H1 (cell line): ENCODE measurements at regions not wholly inside any gene's neighbourhood (a gene's known extent, or its start where the extent isn't known, plus 50 kb on each side); places are given as distances from the start of the nearest gene placed in this dataset.

ENCODE experiments used
- CTCF ChIA-PET: fragments of 300-600 bp; sonication (Branson Sonifier 250); formaldehyde crosslinking; loops from one replicate; lab custom pipeline; 2021; ENCODE audit not compliant: partially characterized antibody; lab: Charles Lee
- POLR2A ChIA-PET: fragments of 300-600 bp; sonication (Branson Sonifier 250); formaldehyde crosslinking; loops from one replicate; lab custom pipeline; 2021; ENCODE audit warnings: inconsistent platforms; ENCODE audit not compliant: partially characterized antibody; lab: Charles Lee
- DNase-seq, 2 experiments: peaks; one replicate each; pipeline versions ENCODE4 v3.0.0 to v3.0.0-alpha.2; 2010 to 2022; ENCODE audit warnings: low spot score in 2 of 2, low read depth in 1 of 2, mixed read lengths in 1 of 2
- FAIRE-seq: peaks from 2 replicates; lab custom pipeline; 2011; peaks lifted over from hg19 to GRCh38; lab: Jason Lieb, UNC
- H2AFZ ChIP-seq: 2 replicates; pipeline ENCODE4 v1.8.1; 2012; ENCODE audit warnings: low read length, inconsistent platforms
- H2AK5ac ChIP-seq: 2 replicates; pipeline ENCODE4 v1.6.1; 2013; ENCODE audit warnings: low read depth, low read length
- H2BK120ac ChIP-seq: replicated peaks from 2 replicates; pipeline ENCODE3; 2013; ENCODE audit warnings: low read depth, low read length, inconsistent platforms
- H2BK12ac ChIP-seq: 2 replicates; pipeline ENCODE4 v1.6.1; 2013; ENCODE audit warnings: low read depth, low read length
- H2BK15ac ChIP-seq: 2 replicates; pipeline ENCODE4 v1.6.1; 2013; ENCODE audit warnings: low read length
- H2BK20ac ChIP-seq: 2 replicates; pipeline ENCODE4 v1.6.1; 2013; ENCODE audit warnings: low read length
- H2BK5ac ChIP-seq: 2 replicates; pipeline ENCODE4 v1.6.1; 2013; ENCODE audit warnings: low read depth, low read length
- H3K14ac ChIP-seq: 2 replicates; pipeline ENCODE4 v1.6.1; 2013; ENCODE audit warnings: inconsistent platforms; ENCODE audit not compliant: insufficient read length
- H3K18ac ChIP-seq: 2 replicates; pipeline ENCODE4 v1.6.1; 2013; ENCODE audit warnings: low read length; ENCODE audit errors: extremely low read depth
- H3K23ac ChIP-seq: 2 replicates; pipeline ENCODE4 v1.6.1; 2013; ENCODE audit warnings: inconsistent platforms; ENCODE audit not compliant: insufficient read length
- H3K23me2 ChIP-seq: 2 replicates; pipeline ENCODE4 v1.6.1; 2013; ENCODE audit warnings: low read depth, low read length
- H3K27ac ChIP-seq: 2 replicates; pipeline ENCODE4 v1.6.1; 2011; ENCODE audit warnings: low read depth, low read length, inconsistent platforms
- H3K27me3 ChIP-seq, 4 experiments: replicated peaks in 1 of 4; 1 replicate in 1 of 4; 2 replicates in 3 of 4; pipeline versions ENCODE4 v1.6.1 to v1.8.1; 2011 to 2013; ENCODE audit warnings: low read length in 3 of 4, mild to moderate bottlenecking in 3 of 4, inconsistent platforms in 2 of 4, mixed read lengths in 2 of 4, moderate library complexity in 1 of 4; ENCODE audit not compliant: control insufficient read depth in 3 of 4, insufficient read depth in 3 of 4; ENCODE audit errors: extremely low read depth in 1 of 4
- H3K36me3 ChIP-seq, 4 experiments: 2 replicates each; pipeline versions ENCODE4 v1.6.1 to v1.8.1; 2011 to 2013; ENCODE audit warnings: mild to moderate bottlenecking in 4 of 4, low read length in 3 of 4, moderate library complexity in 2 of 4, control low read depth in 1 of 4, inconsistent platforms in 1 of 4; ENCODE audit not compliant: insufficient read depth in 4 of 4, control insufficient read depth in 2 of 4
- H3K4ac ChIP-seq: replicated peaks from 2 replicates; pipeline ENCODE3; 2013; ENCODE audit warnings: low read length, low read depth, mixed read lengths, inconsistent platforms; ENCODE audit not compliant: insufficient read length
- H3K4me1 ChIP-seq, 4 experiments: replicated peaks in 1 of 4; 1 replicate in 1 of 4; 2 replicates in 3 of 4; pipeline versions ENCODE4 v1.6.1 to v1.8.1; 2011 to 2013; ENCODE audit warnings: low read length in 3 of 4, inconsistent platforms in 2 of 4, mixed read lengths in 1 of 4; ENCODE audit not compliant: insufficient read depth in 4 of 4, control insufficient read depth in 3 of 4
- H3K4me2 ChIP-seq, 2 experiments: 2 replicates each; pipeline versions ENCODE4 v1.6.1 to v1.8.1; 2011 to 2013; ENCODE audit warnings: low read depth in 2 of 2, low read length in 2 of 2, control low read depth in 1 of 2, inconsistent platforms in 1 of 2, mild to moderate bottlenecking in 1 of 2; ENCODE audit not compliant: insufficient read depth in 1 of 2
- H3K4me3 ChIP-seq, 4 experiments: fragments of 200-600, 300-600 bp in 1 of 4; sonication (generic), shearing (Covaris generic), sonication (Bioruptor Twin) in 1 of 4; 2 replicates each; pipeline versions ENCODE4 v1.5.1 to v1.8.1; 2011 to 2016; ENCODE audit warnings: low read length in 4 of 4, low read depth in 3 of 4, control low read depth in 2 of 4, inconsistent platforms in 2 of 4, mild to moderate bottlenecking in 2 of 4, mixed read lengths in 1 of 4, moderate library complexity in 1 of 4; ENCODE audit not compliant: insufficient read depth in 2 of 4; ENCODE audit errors: extremely low read depth in 1 of 4
- H3K56ac ChIP-seq: replicated peaks from 2 replicates; pipeline ENCODE3; 2013; ENCODE audit warnings: low read depth, mild to moderate bottlenecking, mixed read lengths, low read length, inconsistent platforms; ENCODE audit not compliant: insufficient read length
- H3K79me1 ChIP-seq: 2 replicates; pipeline ENCODE4 v1.6.1; 2013; ENCODE audit warnings: low read depth, low read length, control low read depth
- H3K79me2 ChIP-seq, 2 experiments: 2 replicates each; pipeline versions ENCODE4 v1.6.1 to v1.8.1; 2012 to 2013; ENCODE audit warnings: low read length in 2 of 2, mild to moderate bottlenecking in 2 of 2, inconsistent platforms in 1 of 2; ENCODE audit not compliant: insufficient read depth in 2 of 2, control insufficient read depth in 1 of 2
- H3K9ac ChIP-seq, 4 experiments: replicated peaks in 1 of 4; 1 replicate in 1 of 4; 2 replicates in 3 of 4; pipeline versions ENCODE4 v1.6.1 to v1.8.1; 2011 to 2013; ENCODE audit warnings: low read depth in 3 of 4, low read length in 3 of 4, control low read depth in 2 of 4, mild to moderate bottlenecking in 2 of 4, moderate library complexity in 2 of 4, inconsistent platforms in 1 of 4; ENCODE audit errors: extremely low read depth in 1 of 4
- H3K9me3 ChIP-seq, 2 experiments: 2 replicates each; pipeline versions ENCODE4 v1.6.1 to v1.8.1; 2012 to 2013; ENCODE audit warnings: mild to moderate bottlenecking in 2 of 2, moderate library complexity in 2 of 2, control low read depth in 1 of 2, inconsistent platforms in 1 of 2, low read depth in 1 of 2, low read length in 1 of 2, mixed read lengths in 1 of 2; ENCODE audit not compliant: insufficient read depth in 2 of 2
- H4K20me1 ChIP-seq, 2 experiments: replicated peaks in 1 of 2; 2 replicates each; pipeline versions ENCODE3 to v1.8.1; 2011 to 2013; ENCODE audit warnings: inconsistent platforms in 2 of 2, low read length in 2 of 2, mild to moderate bottlenecking in 1 of 2; ENCODE audit not compliant: insufficient read depth in 2 of 2, control insufficient read depth in 1 of 2
- H4K5ac ChIP-seq: 2 replicates; pipeline ENCODE4 v1.6.1; 2013; ENCODE audit warnings: low read length, low read depth, mixed read lengths, inconsistent platforms; ENCODE audit not compliant: insufficient read length
- H4K8ac ChIP-seq: 2 replicates; pipeline ENCODE4 v1.8.0; 2013; ENCODE audit warnings: mild to moderate bottlenecking, moderate library complexity, low read length, inconsistent platforms; ENCODE audit not compliant: insufficient read depth; ENCODE audit errors: extremely low read depth
- H4K91ac ChIP-seq: replicated peaks from 2 replicates; pipeline ENCODE3; 2013; ENCODE audit warnings: low read length, mixed read lengths, inconsistent platforms; ENCODE audit not compliant: insufficient read length
- CHD2 ChIP-seq: IDR thresholded peaks from 2 replicates; pipeline ENCODE4 v1.6.1; 2012; ENCODE audit warnings: low read length, improper control_type of control experiment
- CREB1 ChIP-seq: IDR thresholded peaks from 2 replicates; pipeline ENCODE4 v1.6.1; 2012; ENCODE audit warnings: inconsistent platforms
- CTBP2 ChIP-seq: IDR thresholded peaks from 2 replicates; pipeline ENCODE4 v1.7.0; 2011; ENCODE audit warnings: borderline replicate concordance, mild to moderate bottlenecking, moderate library complexity, mixed read lengths, low read length; ENCODE audit not compliant: insufficient read depth, insufficient read length
- EGR1 ChIP-seq: IDR thresholded peaks from 2 replicates; pipeline ENCODE4 v1.6.1; 2011; ENCODE audit warnings: low read depth, low read length, borderline replicate concordance
- GTF2F1 ChIP-seq: IDR thresholded peaks from 2 replicates; pipeline ENCODE4 v1.6.1; 2012; ENCODE audit warnings: low read depth, low read length, improper control_type of control experiment, borderline replicate concordance
- HDAC2 ChIP-seq, 2 experiments: fragments of 300-600 bp in 1 of 2; sonication (generic) in 1 of 2; IDR thresholded peaks; 2 replicates each; pipeline ENCODE4 v1.6.1; 2011 to 2012; ENCODE audit warnings: low read depth in 2 of 2, low read length in 2 of 2, mild to moderate bottlenecking in 2 of 2, moderate library complexity in 2 of 2, borderline replicate concordance in 1 of 2, inconsistent platforms in 1 of 2
- KDM4A ChIP-seq: IDR thresholded peaks from one replicate; pipeline ENCODE4 v1.7.1; 2012; ENCODE audit warnings: low read depth, mild to moderate bottlenecking, moderate library complexity, low read length, inconsistent platforms; ENCODE audit not compliant: severe bottlenecking
- RFX5 ChIP-seq: IDR thresholded peaks from 2 replicates; pipeline ENCODE4 v1.6.1; 2011; ENCODE audit warnings: low read depth, low read length, improper control_type of control experiment, borderline replicate concordance
- RXRA ChIP-seq: IDR thresholded peaks from 2 replicates; pipeline ENCODE4 v1.6.1; 2011; ENCODE audit warnings: low read depth, mild to moderate bottlenecking, low read length, moderate library complexity; ENCODE audit not compliant: insufficient read depth
- SIN3A ChIP-seq, 2 experiments: IDR thresholded peaks in 1 of 2; conservative IDR thresholded peaks in 1 of 2; 2 replicates each; pipeline ENCODE4 v1.6.1; 2011 to 2012; ENCODE audit warnings: low read length in 2 of 2, improper control_type of control experiment in 1 of 2, low read depth in 1 of 2, mild to moderate bottlenecking in 1 of 2
- SIRT6 ChIP-seq: IDR thresholded peaks from one replicate; pipeline ENCODE4 v1.7.1; 2012; ENCODE audit warnings: low read length, inconsistent platforms
- SIX5 ChIP-seq: IDR thresholded peaks from 2 replicates; pipeline ENCODE4 v1.6.1; 2011; ENCODE audit warnings: mild to moderate bottlenecking, low read depth, low read length
- TAF1 ChIP-seq: IDR thresholded peaks from 2 replicates; pipeline ENCODE4 v1.6.1; 2011; ENCODE audit warnings: mild to moderate bottlenecking, low read depth, low read length
- WGBS, 2 experiments: shearing (Covaris generic) in 1 of 2; methylation state at CpG; one replicate each; pipeline versions ENCODE4 v1.1.6 to v1.1.7; 2013 to 2015; ENCODE audit warnings: low lambda C conversion rate in 2 of 2, mixed read lengths in 2 of 2, inconsistent platforms in 1 of 2, low coverage in 1 of 2, missing lambda C conversion rate in 1 of 2; ENCODE audit not compliant: insufficient replicate concordance in 2 of 2, insufficient coverage in 1 of 2, insufficient read length in 1 of 2; ENCODE audit errors: extremely low coverage in 1 of 2, missing lambda C conversion rate in 1 of 2; 5-methylcytosine and 5-hydroxymethylcytosine counted together
- TF ChIP-seq, protein P1 (sequence below): IDR thresholded peaks from 2 replicates; pipeline ENCODE4 v1.6.1; 2011; ENCODE audit warnings: low read length, improper control_type of control experiment

DNA sequence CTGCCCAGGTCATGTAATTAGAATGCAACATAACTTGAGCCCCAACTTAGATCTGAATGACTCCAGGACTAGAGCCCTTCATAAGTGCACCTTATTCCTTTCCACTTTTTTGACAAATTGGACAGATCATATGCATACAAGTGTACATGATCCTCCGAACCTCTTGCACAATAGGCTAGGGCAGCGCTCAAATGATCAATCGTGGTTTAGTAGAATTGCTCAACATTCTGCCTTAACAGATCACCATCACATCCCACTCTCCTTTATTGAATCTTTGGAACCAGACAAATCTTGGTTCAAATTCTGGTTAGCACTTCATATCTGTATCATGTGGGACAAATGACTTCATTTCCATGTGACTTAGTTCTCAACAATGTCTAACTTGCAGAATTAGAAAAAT lies 106.8 kb upstream of the CDIN1 start:
- H3K4ac ChIP-seq = no peak overlapping the region
- H2BK12ac ChIP-seq = no peak overlapping the region
- H3K36me3 ChIP-seq = no peaks in the 10 kb centered on the region
- H2AFZ ChIP-seq = no peak overlapping the region
- no peak overlapping the region for H3K4me3 ChIP-seq
- H3K23ac ChIP-seq = no peak overlapping the region
- H3K23me2 ChIP-seq = no peaks in the 10 kb centered on the region
- no peak overlapping the region for H2BK5ac ChIP-seq
- H2BK120ac ChIP-seq = no peak overlapping the region
- no peaks in the 10 kb centered on the region for H3K9me3 ChIP-seq
- H2BK20ac ChIP-seq = no peak overlapping the region
- H3K4me2 ChIP-seq = no peak overlapping the region
- no peaks in the 10 kb centered on the region for H3K79me1 ChIP-seq
- H3K18ac ChIP-seq = no peak overlapping the region
- no peak overlapping the region for H4K5ac ChIP-seq
- no peaks in the 10 kb centered on the region for H3K79me2 ChIP-seq
- H2AK5ac ChIP-seq = no peak overlapping the region
- H3K9ac ChIP-seq = no peak overlapping the region
- DNase-seq (no peak), FAIRE-seq (no peak)
- H3K56ac ChIP-seq = no peak overlapping the region
- WGBS, 2 experiments = 78% methylated on average over 3 of the region's 3 CpGs; no CpG with 5 or more reads in 1 of the 2 experiments
- H4K91ac ChIP-seq = no peak overlapping the region
- TF ChIP-seq SIX5 (no peak), RFX5 (no peak), HDAC2 (IDR thresholded peaks at IDR 0.05; ENCODE audit: borderline replicate concordance in 1 of 2, low read depth in 2 of 2, low read length in 2 of 2) (no peak), SIN3A (conservative IDR thresholded peaks at IDR 0.05 in 1 of 2, IDR thresholded peaks at IDR 0.05 in 1 of 2; ENCODE audit: low read depth in 1 of 2, low read length in 2 of 2) (no peak), CTBP2 (no peak), SIRT6 (no peak), GTF2F1 (no peak), CREB1 (no peak), TAF1 (no peak), EGR1 (no peak), RXRA (no peak), CHD2 (no peak), KDM4A (no peak)
- TF ChIP-seq, protein P1, sequence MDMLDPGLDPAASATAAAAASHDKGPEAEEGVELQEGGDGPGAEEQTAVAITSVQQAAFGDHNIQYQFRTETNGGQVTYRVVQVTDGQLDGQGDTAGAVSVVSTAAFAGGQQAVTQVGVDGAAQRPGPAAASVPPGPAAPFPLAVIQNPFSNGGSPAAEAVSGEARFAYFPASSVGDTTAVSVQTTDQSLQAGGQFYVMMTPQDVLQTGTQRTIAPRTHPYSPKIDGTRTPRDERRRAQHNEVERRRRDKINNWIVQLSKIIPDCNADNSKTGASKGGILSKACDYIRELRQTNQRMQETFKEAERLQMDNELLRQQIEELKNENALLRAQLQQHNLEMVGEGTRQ = no peak
- no peak overlapping the region for H2BK15ac ChIP-seq
- H3K27ac ChIP-seq = no peak overlapping the region
- H4K8ac ChIP-seq = no peak overlapping the region
- H3K27me3 ChIP-seq = no peaks in the 10 kb centered on the region
- no peak overlapping the region for H3K14ac ChIP-seq
- CTCF ChIA-PET = no interaction called here
- no peaks in the 10 kb centered on the region for H4K20me1 ChIP-seq
- POLR2A ChIA-PET = no interaction called here
- H3K4me1 ChIP-seq = peaks cover 0 to 4% (median 0%) of the 10 kb centered on the region in 4 experiments; a peak in 3 of 7 replicates
